HG03045 (cell line): ENCODE measurements at regions not wholly inside any gene's neighbourhood (a gene's known extent, or its start where the extent isn't known, plus 50 kb on each side); places are given as distances from the start of the nearest gene placed in this dataset.
"Not testable (repeated sequence)": the region's sequence is repeated elsewhere in the genome, so short reads cannot be mapped to it uniquely, and the experiment has no call there.

ENCODE experiments used
- ATAC-seq: cut with Tn5 transposase; IDR thresholded peaks from one replicate; pipeline ENCODE4 v1.9.1; 2021; ENCODE audit warnings: mild to moderate bottlenecking, moderate library complexity; ENCODE audit not compliant: unreplicated experiment

DNA sequence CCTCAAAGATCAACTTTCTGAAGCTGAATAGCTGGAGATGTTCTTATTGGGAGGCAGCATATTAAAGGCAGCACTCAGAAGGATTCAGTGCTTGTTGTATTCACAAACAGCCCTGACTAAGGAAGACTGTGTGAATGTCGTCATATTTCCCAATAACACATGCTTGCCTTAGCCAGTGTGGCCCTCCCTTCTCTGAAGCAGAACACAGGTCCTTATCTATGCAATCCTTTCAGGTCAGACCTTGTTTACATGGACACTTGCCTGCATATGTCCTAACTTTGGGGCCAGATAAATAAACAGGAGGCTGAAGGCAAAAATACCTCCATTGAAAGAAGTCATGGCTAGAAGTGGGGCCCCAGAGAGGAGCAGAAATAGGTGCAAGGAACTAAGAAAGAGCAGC lies 97.2 kb downstream of the SLC4A3 start:
- ATAC-seq, result no peak

DNA sequence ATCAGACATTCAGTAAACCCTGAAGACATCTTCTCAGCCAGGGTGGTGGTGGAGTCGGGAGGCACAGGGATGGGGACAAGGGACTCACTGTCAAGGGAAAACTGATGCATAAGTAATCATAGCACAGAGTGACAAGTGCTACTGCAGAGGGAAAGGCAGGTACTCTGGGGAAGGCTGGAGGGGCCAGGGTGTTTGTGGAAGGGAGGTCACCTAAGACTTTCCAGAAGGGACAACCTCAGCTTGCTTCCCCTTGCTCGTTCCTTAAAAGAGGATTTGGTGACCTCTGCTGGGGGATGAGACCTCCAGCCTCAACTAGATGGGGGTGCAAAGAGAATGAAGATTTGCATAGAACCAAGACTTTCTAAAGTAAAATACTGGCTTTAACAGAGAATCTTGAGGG lies 99.5 kb downstream of the SLC4A3 start:
- ATAC-seq, result no peak

DNA sequence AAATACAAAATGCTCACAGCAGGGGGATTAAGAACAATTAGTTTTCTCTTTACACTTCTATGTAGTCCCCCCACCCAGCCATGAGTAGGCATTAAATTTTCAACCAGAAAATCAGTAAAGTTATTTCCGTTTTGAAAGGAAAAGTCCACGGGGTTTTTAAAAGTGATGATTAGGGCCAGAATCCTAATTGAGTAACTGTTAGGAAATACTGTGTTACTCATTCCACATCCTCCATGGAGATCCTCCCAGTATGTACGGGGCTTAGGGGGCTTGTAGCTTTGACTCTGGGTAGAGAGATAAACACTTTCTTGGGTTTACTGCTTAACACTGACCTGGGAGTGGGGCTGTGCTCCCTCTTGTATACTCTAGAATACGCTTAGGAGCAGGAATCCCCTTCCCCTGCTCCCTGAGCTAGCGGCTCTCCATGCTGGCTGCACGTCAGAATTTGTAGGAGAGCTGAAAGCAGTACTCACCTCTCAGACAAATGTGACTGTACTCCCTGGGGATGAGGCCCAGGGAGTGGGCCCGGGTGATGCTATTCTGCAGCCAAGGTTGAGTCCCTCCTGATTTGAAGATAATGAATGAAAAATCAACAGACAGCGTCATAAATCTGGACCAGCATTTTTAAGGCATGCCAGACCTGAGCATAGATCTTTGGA lies 100.5 kb downstream of the SLC4A3 start:
- ATAC-seq, result no peak

DNA sequence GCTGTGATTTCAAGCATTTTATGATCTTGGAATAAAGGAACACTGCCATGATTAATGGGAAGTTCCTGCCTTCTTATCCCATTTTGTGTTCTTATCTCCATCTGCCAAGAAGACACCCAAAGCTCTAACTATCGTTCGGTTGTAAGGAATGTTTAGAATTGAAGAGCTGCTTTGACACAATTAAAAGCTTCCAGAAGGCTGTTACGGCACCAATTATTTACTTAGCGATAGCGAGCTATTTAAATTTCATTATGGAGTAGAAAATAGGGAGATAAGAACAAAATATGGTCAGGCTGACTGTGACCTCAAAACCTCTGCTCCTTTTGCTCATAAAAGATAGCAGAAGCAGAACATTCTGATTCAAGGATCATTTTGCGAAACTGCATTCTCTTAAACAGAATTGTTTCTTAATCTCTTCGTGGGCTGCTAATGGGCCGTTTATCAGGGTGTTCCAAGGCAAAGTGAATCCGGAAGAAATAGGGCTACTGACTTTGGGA lies 101.6 kb downstream of the SLC4A3 start:
- no peak for ATAC-seq

DNA sequence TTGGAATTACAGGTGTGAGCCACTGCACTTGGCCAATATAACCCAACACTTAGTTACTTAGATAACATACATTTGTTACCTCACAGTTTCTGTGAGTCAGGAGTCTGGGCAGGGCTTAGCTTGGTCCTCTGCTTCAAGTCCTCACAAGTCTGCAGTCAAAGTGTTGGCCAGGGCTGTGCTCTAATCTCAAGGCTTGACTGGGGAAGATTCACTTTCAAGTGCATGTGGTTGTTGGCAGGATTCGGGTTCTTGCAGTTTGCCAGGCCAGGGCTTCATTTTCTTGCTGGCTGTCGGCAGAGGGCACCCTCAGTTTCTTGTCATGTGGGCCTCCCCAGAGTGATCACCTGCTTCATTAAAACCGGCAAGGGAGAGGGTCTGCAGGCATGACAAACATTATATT lies 103.7 kb downstream of the SLC4A3 start:
- ATAC-seq, result no peak

DNA sequence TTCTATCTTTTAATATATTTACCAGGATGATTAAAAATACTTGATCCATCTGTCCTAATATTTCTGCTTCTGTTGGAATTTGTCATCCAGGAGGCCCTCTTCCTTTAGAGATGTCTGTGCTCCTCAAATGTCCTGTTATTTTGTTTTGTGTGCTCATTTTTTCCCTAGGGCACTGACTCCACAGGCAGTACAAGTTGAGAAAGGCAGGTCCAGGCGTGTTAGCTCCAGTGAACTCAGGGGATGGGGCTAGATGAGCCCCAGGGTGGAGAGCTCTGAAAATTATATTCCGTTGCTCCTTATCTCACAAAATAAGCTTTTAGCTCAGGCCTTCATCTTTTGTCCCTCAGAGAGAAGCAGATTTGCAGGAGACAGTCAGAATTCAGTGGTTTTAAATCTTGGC lies 105.7 kb downstream of the SLC4A3 start:
- ATAC-seq, result no peak

DNA sequence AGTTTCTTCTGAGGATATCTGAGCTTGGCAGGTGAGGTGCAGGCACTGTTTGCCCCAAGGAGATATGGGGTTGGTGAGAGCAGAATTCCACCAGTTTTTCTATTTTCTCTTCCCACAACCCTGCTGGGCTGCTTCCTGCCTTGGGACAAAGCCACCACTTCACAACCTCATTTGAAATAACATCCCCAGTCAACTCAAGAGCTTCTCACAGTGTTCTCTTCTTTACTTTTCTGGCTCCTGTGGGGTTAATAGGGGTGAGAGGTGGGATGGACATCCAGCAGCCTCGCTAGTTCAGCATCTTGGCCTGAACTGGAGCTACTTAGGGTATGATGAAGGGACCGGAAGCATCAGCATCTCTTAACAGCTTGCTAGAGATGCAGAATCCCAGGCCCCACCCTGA lies 106.3 kb downstream of the SLC4A3 start:
- no peak for ATAC-seq

DNA sequence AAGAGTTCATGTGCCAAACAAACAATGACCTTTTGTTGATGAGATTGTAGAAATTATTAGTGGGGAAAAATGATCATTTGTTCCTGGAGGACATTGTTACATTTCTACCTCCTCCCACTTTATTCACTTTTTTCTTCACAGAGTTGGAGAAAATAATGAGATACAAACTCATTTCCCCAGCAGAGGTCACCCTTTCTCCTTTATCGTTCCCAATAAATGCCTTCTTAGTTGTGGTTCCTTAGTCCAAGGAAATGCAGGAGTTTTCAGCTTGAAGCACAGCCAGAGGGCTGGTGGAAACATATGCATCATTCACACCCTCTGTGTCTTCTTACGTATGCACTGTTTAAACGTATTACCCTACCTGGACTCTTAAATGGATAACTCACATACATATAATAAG lies 108.8 kb downstream of the SLC4A3 start:
- ATAC-seq, result no peak

DNA sequence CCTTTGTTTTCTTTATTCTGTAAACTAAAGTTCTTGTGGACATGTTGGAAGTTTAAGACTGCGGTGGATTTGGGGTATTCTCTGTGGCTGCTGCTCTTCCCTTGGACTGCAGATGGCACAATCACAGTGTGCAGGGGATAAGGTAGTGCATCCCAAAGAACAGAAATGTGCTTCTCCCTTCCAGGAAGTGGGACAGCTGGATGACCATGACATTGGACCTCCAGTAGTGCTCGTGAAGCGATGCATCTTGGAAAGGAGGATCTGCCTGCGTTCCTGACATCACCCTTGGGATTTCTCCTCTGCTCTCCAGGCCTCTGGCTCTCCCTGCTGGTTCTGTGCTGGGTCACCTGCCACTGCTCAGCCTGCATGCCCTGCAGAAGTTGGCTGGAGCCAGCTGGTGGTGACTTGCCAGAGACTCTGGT lies 109.9 kb downstream of the SLC4A3 start:
- ATAC-seq, result no peak

DNA sequence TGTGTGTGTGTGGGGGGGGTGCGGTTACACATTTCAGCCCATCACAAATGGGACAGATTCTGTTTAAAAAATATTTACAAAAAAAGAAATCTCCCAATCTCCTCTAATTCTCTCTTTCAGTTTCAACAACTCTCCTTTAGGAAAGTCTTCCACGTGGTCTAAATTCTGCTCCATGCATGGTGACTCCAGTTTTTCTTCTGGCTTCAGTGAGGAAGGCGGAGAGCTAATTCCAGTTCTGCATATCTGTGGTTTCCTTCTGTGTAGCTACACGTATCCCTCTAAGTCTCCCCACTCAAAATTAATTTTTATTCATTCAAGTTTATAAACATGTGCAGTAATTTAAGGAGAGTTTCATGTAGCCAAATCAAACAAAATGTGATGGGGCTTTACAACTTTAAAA lies 111.6 kb downstream of the SLC4A3 start:
- ATAC-seq, result no peak

DNA sequence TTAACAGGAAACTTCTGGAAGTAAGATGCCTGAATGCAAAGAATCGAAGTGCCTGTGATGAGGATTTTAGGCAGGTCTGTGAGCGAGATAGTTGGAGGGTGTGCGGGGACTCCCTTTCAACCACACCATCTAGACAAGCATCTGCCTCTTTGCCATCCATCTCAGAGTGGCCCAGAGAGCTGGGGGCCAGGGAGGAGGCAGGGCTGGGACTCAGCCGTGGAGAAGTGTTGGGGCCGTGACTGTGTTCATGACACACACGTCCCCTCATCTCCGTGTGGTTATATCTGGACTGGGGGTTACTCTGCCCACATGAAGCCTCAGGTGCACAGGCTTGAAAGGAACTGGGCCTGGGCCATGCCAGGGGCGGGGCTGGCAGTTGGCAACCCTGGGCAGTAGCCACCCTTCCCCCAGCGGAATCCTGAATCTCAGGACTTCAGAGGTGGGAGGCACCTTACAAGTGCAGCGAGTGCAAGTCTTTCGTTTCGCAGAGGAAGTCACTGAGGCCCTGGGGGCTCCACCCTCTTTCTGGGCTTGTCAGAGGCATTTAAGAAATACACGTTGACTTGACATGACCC lies 112.5 kb downstream of the SLC4A3 start:
- no peak for ATAC-seq

DNA sequence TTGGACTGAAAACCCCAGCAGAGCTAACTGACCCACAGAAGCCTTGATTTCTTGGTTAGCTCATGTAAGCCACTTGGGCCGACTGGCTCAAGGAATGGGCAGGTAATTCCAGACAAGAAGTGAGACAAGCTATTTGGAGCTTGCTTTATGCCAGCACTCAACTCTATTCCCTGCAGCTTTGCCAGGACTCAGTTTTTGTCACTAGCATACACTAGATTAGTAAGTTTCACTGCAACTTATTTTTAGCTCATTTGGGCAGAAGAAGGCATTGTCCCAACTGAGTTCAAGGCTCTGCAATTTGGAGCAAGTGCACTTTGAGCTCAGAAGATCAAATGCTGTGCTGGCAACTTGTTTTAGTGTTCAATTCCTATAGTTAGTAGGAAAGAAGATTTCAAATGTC lies 116.1 kb downstream of the SLC4A3 start:
- no peak for ATAC-seq

DNA sequence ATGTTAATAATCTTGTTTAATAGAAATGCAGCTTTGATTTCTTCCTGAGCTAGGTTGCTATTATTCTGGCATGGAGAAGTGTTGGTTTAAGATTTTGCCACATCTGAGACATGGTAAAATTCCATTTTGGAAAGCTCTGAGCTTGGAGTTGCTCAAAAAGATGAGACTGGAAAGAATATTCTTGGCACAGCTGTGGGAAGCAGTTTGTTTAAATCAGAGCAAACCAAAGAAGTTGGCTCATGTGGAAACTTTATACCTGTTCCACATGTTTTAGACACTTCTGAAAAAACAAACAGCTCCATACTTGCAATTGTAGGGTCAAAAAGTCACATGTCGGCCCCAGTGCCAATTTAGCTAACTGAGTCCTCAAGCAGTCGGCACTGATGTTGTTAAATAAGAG lies 116.6 kb downstream of the SLC4A3 start:
- no peak for ATAC-seq

DNA sequence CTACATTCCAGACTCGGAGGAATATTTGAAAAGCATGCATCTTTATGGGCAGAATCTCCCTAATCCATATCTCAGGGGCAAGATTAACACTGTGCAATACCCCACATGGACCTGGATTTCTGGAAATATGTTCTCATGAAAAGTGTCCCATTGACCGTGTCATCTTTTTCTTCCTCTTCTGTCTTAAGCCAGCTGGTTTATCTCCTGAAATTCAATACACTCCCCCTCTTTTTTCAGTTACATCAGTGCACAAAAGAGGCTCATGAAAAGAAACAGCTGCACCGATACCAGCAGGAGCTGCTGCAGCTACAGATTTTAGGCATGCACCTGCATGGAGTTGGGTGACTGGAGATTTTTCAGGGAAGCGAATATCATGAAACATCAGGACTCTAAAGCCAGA lies 117.2 kb downstream of the SLC4A3 start:
- no peak for ATAC-seq

DNA sequence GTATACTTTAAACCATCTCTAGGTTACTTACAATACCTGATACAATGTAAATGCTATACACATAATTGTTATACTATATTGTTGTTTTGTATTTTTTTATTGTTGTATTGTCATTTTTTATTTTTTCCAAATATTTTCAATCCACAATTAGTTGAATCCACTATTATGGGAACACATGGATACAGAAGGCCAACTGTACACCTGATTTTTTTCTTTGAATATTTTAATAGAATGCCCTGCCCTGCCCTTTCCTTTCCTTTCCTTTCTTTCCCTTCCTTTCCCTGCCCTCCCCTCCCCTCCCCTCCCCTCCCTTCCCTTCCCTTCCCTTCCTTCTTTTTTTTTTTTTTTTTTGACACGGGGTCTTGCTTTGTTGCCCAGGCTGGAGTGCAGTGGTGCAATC lies 120.2 kb downstream of the SLC4A3 start:
- ATAC-seq, result no peak

DNA sequence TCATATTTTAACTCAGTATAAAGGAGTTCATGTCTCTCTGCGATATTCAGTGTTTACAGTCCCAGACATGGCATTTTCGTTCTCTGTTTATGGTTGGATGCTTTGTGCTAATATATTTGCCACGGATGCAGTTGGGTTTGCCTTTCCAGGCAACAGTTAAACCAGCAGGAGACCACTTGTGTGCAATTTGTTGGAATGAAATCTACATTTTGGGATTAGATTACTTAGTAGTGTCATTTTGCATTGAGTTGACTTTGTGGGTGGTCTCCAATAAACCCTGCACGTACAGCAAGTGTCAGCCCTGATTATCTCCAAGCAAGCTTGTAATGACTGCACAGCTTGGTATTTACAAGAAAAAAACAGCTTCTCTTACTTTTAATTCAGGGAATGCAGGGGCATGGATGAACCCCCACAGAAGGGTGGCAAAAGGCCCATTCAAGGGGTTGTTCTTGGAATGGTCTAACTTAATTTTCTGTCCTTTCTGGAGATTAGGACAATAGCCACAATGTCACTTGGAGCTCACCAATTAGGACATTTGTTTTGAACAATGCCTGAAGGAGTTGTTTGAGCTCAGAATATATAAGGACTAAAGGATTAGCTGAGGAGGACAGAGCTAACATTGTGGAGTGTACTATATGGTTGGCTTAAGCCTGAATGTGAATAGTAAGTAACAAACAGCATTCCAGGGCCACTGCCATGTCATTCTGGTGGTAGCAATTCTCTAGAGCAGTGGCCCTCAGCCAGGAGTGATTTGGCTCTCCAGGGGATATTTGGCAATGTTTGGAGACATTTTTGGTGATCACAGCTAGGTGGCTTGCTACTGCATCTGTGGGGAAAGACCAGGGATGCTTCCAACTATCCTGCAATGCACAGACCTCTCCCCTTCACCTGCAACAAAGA lies 121.5 kb downstream of the SLC4A3 start:
- ATAC-seq, result no peak

DNA sequence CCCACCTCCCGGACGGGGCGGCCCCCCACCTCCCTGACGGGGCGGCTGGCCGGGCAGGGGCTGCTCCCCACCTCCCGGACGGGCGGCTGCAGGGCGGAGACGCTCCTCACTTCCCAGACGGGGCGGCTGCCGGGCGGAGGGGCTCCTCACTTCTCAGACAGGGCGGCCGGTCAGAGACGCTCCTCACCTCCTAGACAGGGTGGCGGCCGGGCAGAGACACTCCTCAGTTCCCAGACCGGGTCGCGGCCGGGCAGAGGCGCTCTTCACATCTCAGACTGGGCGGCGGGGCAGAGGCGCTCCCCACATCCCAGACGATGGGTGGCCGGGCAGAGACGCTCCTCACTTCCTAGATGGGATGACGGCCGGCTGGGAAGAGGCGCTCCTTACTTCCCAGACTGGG lies 123.7 kb downstream of the SLC4A3 start:
- not testable (repeated sequence) for ATAC-seq

DNA sequence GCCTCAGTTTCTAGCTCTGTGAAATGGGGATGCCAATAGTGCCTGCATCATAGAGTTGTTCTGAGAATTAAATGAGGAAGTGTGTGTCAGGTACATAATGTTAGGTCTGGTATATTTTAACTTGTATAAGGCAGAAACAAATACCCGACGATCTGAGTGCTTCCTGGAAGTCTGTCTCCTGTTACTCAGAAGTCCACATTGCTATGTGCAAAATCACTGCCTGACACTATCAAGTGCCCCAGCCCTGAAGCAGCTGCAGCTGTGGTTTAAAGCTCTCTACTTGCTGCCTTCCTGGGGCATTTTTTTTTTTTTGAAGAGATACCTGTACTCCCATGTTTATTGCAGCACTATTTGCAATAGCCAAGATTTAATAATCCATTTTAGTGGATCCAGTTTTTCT lies 125.3 kb downstream of the SLC4A3 start:
- no peak for ATAC-seq

DNA sequence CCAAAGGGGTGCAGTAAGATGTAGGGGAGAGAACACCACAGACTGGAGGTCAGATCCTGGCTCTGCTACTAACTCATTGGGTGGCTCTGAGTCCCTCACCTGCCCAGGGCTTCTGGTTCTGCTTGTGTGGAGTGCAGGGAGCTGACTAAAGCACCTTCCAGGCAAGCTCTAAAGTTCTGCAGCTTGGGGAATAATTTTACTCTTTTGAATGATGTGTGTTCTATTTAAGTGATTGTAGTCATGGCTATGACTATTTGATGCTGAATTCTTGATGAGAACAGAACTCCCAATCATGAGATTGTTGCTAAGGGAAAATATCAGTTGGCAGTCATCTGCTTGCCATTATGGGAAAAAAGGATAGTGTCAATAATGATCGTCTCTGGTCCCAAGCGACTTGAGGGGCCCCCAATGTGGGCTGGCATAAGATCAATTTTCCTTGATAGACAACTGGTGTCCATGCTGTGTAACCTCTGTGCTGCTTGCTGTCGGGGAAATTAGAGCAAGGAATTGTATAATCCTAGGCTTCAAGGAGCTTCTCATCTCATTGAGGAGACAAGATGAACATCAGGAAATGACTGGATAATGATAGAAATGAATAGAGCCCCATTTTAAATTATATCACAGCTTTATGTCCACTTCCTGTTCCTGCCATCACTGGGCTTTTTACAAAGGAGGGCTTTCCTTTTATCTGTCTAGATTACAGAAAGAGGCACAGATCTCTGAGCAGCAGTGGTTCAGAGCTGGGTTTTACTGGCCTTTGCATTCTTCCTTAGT lies 131.7 kb downstream of the SLC4A3 start:
- no peak for ATAC-seq

DNA sequence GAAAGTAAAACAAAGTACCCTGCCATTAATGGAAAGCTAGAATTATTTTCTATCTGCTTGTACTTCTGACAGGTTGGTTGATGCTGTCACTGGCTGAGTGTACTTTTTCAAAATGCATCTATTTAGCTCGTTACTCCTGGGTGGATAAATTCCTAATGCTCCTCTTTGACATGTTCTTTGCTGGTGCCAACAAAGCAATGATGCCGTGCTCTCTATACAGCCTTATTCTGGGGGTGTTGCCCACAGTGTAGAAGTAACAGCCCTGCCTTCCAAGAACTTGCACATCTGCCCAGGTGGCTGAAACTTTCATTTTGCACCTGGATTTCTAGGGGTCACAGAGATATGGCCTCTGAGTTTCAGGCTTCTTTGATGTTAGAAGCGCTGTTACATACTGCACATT lies 132.4 kb downstream of the SLC4A3 start:
- no peak for ATAC-seq

DNA sequence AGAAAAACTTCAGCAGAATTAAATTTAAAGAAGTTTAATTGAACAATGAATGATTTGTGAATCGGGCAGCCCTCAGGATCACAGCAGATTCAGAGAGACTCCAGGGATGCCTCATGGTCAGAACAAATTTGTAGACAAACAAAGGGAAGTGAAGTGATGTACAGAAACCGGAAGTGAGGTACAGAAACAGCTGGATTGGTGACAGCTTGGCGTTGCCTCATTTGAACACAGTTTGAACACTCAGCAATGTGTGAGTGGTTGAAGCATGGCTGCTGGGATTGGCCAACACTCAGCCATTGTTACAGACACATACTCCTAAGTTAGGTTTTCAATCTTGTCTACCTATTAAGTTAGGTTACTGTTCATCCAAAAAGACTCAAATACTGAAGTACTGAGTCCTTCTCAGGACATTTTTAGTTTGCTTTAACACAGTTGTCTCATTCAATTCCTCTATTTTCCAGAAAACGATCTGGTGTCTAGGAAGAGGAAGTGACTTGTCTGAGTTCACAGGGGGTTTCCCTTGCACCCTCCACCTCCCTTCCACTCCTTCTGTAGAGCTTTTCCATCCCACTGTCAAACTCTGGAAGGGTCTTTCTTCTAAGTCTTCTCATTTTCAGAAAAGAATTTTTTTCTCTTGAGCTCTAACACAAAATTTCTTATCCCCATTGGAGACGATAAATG lies 137.9 kb downstream of the SLC4A3 start:
- no peak for ATAC-seq
